Glutamatergic neuron (in vitro differentiated cells): ENCODE measurements at regions not wholly inside any gene's neighbourhood (a gene's known extent, or its start where the extent isn't known, plus 50 kb on each side); places are given as distances from the start of the nearest gene placed in this dataset.

Experiments used
- DNase-seq: peaks from one replicate; pipeline ENCODE4 v3.0.0; 2022
- H3K27ac Mint-ChIP-seq: one replicate; pipeline ENCODE4 v1.8.0; 2020; ENCODE audit warnings: mild to moderate bottlenecking, mixed read lengths, inconsistent platforms; ENCODE audit not compliant: unreplicated experiment
- H3K27me3 Mint-ChIP-seq: one replicate; pipeline ENCODE4 v1.8.0; 2020; ENCODE audit warnings: mild to moderate bottlenecking, moderate library complexity, mixed read lengths, inconsistent platforms; ENCODE audit not compliant: unreplicated experiment
- H3K36me3 Mint-ChIP-seq: one replicate; pipeline ENCODE4 v1.8.0; 2020; ENCODE audit warnings: mild to moderate bottlenecking, mixed read lengths, inconsistent platforms; ENCODE audit not compliant: unreplicated experiment
- H3K4me1 Mint-ChIP-seq: one replicate; pipeline ENCODE4 v1.8.0; 2020; ENCODE audit warnings: mild to moderate bottlenecking, low read depth, mixed read lengths, inconsistent platforms; ENCODE audit not compliant: unreplicated experiment
- H3K4me3 Mint-ChIP-seq: one replicate; pipeline ENCODE4 v1.8.0; 2020; ENCODE audit warnings: mild to moderate bottlenecking, mixed read lengths, inconsistent platforms; ENCODE audit not compliant: unreplicated experiment
- H3K9me3 Mint-ChIP-seq: one replicate; pipeline ENCODE4 v1.8.0; 2020; ENCODE audit warnings: mild to moderate bottlenecking, moderate library complexity, mixed read lengths, inconsistent platforms; ENCODE audit not compliant: unreplicated experiment
- TF ChIP-seq, protein P1 (sequence below): fragments of 200-600 bp; sonication (generic); IDR thresholded peaks from one replicate; pipeline ENCODE4 v1.5.0; 2021; ENCODE audit not compliant: partially characterized antibody, unreplicated experiment

DNA sequence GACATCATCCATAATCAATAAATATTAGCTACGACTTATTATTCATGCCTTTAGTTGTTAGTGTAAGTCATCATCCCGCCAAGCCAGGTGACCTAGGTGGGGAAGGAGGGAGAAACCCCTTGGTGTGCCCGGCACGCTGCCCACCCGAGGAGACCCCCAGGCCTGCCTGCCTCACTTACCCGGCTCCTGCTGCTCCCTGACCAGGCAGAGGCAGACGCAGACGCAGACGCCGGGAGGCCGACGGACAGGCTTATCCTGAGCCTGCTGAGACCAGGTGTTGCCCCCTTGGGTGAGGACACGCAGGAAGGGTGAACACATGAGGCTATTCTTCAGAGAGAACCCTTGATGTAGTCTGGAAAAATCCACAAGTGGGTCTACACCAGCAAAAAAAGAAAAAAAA, 401.8 kb downstream of the GALR1 start:
- Mint-ChIP-seq H3K9me3 (peaks cover 3% of the 10 kb centered on the region), H3K4me1 (peaks cover 19% of the 10 kb centered on the region), H3K27ac (no peak overlapping the region), H3K36me3 (no peaks in the 10 kb centered on the region), H3K4me3 (no peak overlapping the region), H3K27me3 (peaks cover 7% of the 10 kb centered on the region)
- TF ChIP-seq, protein P1, sequence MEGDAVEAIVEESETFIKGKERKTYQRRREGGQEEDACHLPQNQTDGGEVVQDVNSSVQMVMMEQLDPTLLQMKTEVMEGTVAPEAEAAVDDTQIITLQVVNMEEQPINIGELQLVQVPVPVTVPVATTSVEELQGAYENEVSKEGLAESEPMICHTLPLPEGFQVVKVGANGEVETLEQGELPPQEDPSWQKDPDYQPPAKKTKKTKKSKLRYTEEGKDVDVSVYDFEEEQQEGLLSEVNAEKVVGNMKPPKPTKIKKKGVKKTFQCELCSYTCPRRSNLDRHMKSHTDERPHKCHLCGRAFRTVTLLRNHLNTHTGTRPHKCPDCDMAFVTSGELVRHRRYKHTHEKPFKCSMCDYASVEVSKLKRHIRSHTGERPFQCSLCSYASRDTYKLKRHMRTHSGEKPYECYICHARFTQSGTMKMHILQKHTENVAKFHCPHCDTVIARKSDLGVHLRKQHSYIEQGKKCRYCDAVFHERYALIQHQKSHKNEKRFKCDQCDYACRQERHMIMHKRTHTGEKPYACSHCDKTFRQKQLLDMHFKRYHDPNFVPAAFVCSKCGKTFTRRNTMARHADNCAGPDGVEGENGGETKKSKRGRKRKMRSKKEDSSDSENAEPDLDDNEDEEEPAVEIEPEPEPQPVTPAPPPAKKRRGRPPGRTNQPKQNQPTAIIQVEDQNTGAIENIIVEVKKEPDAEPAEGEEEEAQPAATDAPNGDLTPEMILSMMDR = no peak
- no peak for DNase-seq

DNA sequence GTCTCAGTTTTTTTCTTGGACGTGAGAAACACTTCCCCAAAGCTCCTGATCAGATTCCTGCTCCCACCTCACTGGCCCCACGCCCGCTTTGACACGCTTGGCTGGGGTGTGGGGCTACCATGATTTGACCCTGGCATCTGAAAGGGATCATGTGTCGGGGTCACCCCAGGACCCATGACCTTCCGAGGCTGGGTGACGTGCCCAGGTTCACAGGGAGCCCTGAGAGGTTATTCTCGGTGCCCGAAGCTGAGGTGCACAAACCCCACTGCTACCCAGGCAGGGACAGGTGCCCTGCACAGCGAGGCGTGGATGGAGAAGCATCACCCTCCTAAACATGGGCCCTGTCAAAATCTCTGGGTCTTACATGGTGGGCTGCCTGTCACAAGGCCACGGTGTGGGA, 404.1 kb downstream of the GALR1 start:
- TF ChIP-seq, protein P1 = no peak
- peaks cover 23% of the 10 kb centered on the region for H3K4me1 Mint-ChIP-seq
- H3K9me3 Mint-ChIP-seq = peaks cover 4% of the 10 kb centered on the region
- no peak overlapping the region for H3K4me3 Mint-ChIP-seq
- no peak overlapping the region for H3K27ac Mint-ChIP-seq
- no peak for DNase-seq
- H3K27me3 Mint-ChIP-seq = peaks cover 18% of the 10 kb centered on the region
- no peaks in the 10 kb centered on the region for H3K36me3 Mint-ChIP-seq

DNA sequence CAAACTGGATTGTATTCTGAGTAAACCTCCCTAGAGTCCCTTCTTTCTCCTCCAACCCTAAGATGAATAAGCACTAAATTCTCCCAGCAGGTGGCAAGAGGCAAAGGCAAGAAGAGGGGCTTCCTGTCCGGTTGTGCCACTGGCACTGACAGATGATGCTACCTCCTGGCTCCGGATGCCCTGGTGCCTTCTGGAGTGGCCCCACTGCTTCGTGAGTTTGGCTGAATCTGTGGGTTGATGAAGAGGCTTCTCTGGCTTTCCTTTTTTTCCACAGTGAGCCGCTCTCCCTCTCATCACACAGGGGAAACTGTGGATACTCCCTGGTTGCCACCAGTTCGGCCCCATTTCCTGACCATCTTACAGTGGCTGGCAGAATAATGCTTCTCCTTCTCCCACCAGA, 404.7 kb downstream of the GALR1 start:
- TF ChIP-seq, protein P1 = no peak
- DNase-seq = no peak
- peaks cover 22% of the 10 kb centered on the region for H3K27me3 Mint-ChIP-seq
- no peak overlapping the region for H3K27ac Mint-ChIP-seq
- H3K4me3 Mint-ChIP-seq = no peak overlapping the region
- no peaks in the 10 kb centered on the region for H3K36me3 Mint-ChIP-seq
- peaks cover 8% of the 10 kb centered on the region for H3K9me3 Mint-ChIP-seq
- peaks cover 28% of the 10 kb centered on the region for H3K4me1 Mint-ChIP-seq

DNA sequence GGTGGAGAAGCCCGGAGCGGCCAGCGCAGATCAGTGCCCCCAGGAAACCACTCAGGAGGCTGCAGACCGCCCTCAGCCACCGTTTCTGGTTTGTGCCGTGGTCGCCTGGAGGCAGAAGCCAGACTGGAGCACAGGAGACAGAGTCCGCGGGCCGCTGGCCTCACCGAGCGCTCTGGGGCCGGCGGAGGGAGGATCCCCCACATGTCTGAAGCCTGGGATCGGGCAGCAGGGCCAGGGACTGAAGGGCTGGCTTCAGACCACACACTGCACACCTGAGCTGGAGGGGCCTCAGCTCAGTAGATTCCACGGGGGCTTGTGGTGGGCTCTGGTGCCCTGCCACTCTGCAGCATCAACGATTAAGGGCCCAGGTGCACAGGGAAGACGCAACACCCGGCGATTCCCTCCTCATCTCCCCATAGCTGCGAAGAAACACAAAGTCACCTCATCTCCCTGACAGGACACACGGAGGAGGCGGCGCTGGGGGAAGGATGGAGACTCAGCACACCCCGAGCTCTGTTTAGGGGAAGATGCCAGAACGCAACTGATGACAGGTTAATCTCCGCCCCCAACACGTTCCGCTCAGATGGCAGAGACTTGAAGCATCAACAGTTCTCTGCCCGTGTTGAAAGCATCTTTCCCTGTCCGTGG, 408.1 kb downstream of the GALR1 start:
- Mint-ChIP-seq H3K36me3 (no peaks in the 10 kb centered on the region), H3K4me3 (no peak overlapping the region), H3K27me3 (peaks cover 24% of the 10 kb centered on the region), H3K4me1 (peaks cover 31% of the 10 kb centered on the region), H3K9me3 (peaks cover 10% of the 10 kb centered on the region), H3K27ac (peak overlapping the region; percentile 99)
- no peak for DNase-seq
- TF ChIP-seq, protein P1 = no peak

DNA sequence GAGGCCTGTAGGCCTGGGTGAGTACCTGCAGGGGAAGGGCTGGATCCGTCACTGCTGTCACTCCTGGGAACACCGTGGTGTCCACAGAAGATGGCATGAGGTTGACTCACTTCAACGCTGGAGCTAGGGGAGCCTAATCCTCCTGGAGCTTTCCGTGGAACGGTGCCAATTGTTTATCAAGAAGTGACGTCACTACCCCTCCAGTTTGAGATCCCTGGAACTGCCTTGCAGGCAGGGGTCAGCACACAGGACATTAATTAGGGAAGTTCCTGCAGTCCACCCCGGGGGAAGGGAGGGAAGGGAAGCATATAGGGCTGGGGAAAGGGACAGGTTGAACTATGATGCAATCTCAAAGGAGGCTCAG, 408.6 kb downstream of the GALR1 start:
- TF ChIP-seq, protein P1 = no peak
- Mint-ChIP-seq H3K36me3 (no peaks in the 10 kb centered on the region), H3K27ac (peak overlapping the region; percentile 99), H3K27me3 (peaks cover 24% of the 10 kb centered on the region), H3K4me1 (peaks cover 31% of the 10 kb centered on the region), H3K9me3 (peaks cover 10% of the 10 kb centered on the region), H3K4me3 (no peak overlapping the region)
- no peak for DNase-seq
